HL-60 (cell line): ENCODE measurements at regions not wholly inside any gene's neighbourhood (a gene's known extent, or its start where the extent isn't known, plus 50 kb on each side); places are given as distances from the start of the nearest gene placed in this dataset.

Experiments used
- POLR2AphosphoS5 ChIP-seq: IDR thresholded peaks from 2 replicates; pipeline ENCODE4 v1.6.1; 2012; ENCODE audit warnings: low read depth
- TF ChIP-seq, protein P1 (sequence below): IDR thresholded peaks from 2 replicates; pipeline ENCODE4 v1.6.1; 2012; ENCODE audit warnings: low read depth; ENCODE audit not compliant: insufficient replicate concordance

DNA sequence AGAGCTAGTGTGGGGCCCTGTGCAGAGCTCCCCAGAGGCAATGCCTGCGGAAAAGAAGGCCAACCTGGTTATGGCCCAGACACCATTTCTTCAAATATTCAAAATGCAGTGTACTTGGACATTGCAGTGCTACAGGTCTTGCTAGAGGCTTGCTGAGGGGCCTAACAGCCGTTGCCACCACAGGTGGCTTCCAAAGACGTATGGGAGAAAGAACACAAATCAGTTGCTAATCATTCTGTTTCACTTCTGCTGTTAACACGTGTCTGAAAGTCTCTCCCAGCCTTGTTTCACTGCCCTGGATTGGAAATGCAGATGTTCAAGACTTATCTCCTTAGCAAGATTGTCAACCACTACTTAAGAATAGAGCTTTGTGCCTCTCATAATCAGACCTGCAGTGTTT is 925.9 kb downstream of the GALC start:
- no peak for TF ChIP-seq POLR2AphosphoS5
- TF ChIP-seq, protein P1, sequence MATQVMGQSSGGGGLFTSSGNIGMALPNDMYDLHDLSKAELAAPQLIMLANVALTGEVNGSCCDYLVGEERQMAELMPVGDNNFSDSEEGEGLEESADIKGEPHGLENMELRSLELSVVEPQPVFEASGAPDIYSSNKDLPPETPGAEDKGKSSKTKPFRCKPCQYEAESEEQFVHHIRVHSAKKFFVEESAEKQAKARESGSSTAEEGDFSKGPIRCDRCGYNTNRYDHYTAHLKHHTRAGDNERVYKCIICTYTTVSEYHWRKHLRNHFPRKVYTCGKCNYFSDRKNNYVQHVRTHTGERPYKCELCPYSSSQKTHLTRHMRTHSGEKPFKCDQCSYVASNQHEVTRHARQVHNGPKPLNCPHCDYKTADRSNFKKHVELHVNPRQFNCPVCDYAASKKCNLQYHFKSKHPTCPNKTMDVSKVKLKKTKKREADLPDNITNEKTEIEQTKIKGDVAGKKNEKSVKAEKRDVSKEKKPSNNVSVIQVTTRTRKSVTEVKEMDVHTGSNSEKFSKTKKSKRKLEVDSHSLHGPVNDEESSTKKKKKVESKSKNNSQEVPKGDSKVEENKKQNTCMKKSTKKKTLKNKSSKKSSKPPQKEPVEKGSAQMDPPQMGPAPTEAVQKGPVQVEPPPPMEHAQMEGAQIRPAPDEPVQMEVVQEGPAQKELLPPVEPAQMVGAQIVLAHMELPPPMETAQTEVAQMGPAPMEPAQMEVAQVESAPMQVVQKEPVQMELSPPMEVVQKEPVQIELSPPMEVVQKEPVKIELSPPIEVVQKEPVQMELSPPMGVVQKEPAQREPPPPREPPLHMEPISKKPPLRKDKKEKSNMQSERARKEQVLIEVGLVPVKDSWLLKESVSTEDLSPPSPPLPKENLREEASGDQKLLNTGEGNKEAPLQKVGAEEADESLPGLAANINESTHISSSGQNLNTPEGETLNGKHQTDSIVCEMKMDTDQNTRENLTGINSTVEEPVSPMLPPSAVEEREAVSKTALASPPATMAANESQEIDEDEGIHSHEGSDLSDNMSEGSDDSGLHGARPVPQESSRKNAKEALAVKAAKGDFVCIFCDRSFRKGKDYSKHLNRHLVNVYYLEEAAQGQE, result no peak
